Gastroesophageal sphincter (tissue), 4 donors: ENCODE measurements at regions not wholly inside any gene's neighbourhood (a gene's known extent, or its start where the extent isn't known, plus 50 kb on each side); places are given as distances from the start of the nearest gene placed in this dataset.
A peak's percentile ranks its signal among the peaks of the same experiment; 100 is the strongest.

Experiments
- ATAC-seq: fragments of 150-250 bp; one replicate; pipeline ENCODE4 v1.9.1; 2016; ENCODE audit warnings: mild to moderate bottlenecking, moderate library complexity
- H3K27ac ChIP-seq, 4 donors: fragments of 200-600 bp; sonication (generic) in 3 of 4; 1 replicate in 3 of 4; 2 replicates in 1 of 4; pipeline ENCODE4 v1.5.1; 2016 to 2019
- H3K27me3 ChIP-seq: fragments of 200-600 bp; sonication (generic); one replicate; pipeline ENCODE4 v1.5.1; 2019
- H3K36me3 ChIP-seq, 2 donors: fragments of 200-600 bp; sonication (generic); one replicate each; pipeline ENCODE4 v1.5.1; 2019; ENCODE audit warnings: control low read depth in 1 of 2
- H3K4me1 ChIP-seq, 3 donors: fragments of 200-600 bp; sonication (generic); 1 replicate in 2 of 3; 2 replicates in 1 of 3; pipeline ENCODE4 v1.5.1; 2016 to 2019; ENCODE audit warnings: control low read depth in 2 of 3
- H3K4me3 ChIP-seq, 2 donors: fragments of 200-600 bp; sonication (generic); one replicate each; pipeline ENCODE4 v1.5.1; 2019; ENCODE audit warnings: mild to moderate bottlenecking in 1 of 2, moderate library complexity in 1 of 2
- H3K9me3 ChIP-seq, 3 donors: fragments of 200-600 bp; sonication (generic); one replicate each; pipeline ENCODE4 v1.5.1; 2017 to 2019; ENCODE audit warnings: control low read depth in 2 of 3
- EP300 ChIP-seq: sonication (generic); formaldehyde crosslinking; IDR thresholded peaks from one replicate; pipeline ENCODE4 v1.6.1; 2017; ENCODE audit warnings: antibody characterized with exemption, mild to moderate bottlenecking
- POLR2A ChIP-seq, 2 donors: fragments of 450-650 bp; IDR thresholded peaks; one replicate each; pipeline ENCODE4 v1.6.1; 2017; ENCODE audit warnings: antibody characterized with exemption in 2 of 2, mild to moderate bottlenecking in 2 of 2, moderate library complexity in 1 of 2
- POLR2AphosphoS5 ChIP-seq: sonication (generic); formaldehyde crosslinking; IDR thresholded peaks from one replicate; pipeline ENCODE4 v1.6.1; 2017; ENCODE audit warnings: antibody characterized with exemption
- WGBS, 2 donors: methylation state at CpG; one replicate each; pipeline ENCODE4 v1.1.5; 2018; ENCODE audit warnings: low coverage in 1 of 2; 5-methylcytosine and 5-hydroxymethylcytosine counted together
- TF ChIP-seq, protein P1 (sequence below), 4 experiments: fragments of 200-600 bp in 2 of 4; fragments of 450-650 bp in 2 of 4; sonication (generic) in 1 of 4; IDR thresholded peaks; one replicate each; pipeline ENCODE4 v1.5.1; 2017 to 2019; ENCODE audit warnings: antibody characterized with exemption in 4 of 4, mild to moderate bottlenecking in 2 of 4, moderate library complexity in 2 of 4

DNA sequence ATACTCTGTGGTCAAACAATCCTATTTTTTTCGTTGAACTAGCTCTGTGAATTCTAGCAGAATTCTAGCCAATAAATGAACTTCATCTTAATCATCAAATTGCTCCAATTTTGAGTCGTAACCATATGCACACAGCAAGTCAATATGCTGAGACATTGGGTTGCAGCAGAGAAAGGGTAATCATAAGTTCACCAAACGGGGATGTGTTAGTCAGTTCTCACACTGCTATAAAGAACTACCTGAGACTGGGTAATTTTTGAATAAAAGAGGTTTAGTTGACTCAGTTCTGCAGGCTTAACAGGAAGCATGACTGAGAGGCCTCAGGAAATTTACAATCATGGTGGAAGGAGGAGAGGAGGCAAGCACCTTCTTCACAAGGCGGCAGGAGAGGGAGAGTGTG lies 67.7 kb upstream of the ABCC4 start:
- 69 to 71% methylated on average over 4 of the region's 4 CpGs for WGBS, 2 donors
- Histone ChIP-seq H3K9me3 (peaks cover 0 to 2% (median 0%) of the 10 kb centered on the region in 3 donors), H3K36me3 (no peaks in the 10 kb centered on the region), H3K27ac (no peak overlapping the region), H3K4me3 (no peak overlapping the region), H3K27me3 (no peaks in the 10 kb centered on the region), H3K4me1 (no peaks in the 10 kb centered on the region)
- ATAC-seq: no peak
- TF ChIP-seq, protein P1, sequence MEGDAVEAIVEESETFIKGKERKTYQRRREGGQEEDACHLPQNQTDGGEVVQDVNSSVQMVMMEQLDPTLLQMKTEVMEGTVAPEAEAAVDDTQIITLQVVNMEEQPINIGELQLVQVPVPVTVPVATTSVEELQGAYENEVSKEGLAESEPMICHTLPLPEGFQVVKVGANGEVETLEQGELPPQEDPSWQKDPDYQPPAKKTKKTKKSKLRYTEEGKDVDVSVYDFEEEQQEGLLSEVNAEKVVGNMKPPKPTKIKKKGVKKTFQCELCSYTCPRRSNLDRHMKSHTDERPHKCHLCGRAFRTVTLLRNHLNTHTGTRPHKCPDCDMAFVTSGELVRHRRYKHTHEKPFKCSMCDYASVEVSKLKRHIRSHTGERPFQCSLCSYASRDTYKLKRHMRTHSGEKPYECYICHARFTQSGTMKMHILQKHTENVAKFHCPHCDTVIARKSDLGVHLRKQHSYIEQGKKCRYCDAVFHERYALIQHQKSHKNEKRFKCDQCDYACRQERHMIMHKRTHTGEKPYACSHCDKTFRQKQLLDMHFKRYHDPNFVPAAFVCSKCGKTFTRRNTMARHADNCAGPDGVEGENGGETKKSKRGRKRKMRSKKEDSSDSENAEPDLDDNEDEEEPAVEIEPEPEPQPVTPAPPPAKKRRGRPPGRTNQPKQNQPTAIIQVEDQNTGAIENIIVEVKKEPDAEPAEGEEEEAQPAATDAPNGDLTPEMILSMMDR (IDR thresholded peaks at IDR 0.05): no peak

DNA sequence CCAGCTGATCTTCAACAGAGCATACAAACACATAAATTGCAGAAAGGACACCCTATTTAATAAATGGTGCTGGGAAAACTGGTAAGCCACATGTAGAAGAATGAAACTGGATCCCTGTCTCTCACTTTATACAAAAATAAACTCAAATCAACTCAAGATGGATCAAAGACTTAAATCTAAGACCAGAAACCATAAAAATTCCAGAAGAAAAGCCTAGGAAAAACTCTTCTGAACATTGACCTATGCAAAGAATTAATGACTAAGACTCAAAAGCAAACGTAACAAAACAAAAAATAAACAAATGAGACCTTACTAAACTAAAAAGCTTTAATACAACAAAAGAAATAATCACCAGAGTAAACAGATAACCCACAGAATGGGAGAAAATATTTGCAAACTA lies 74.5 kb upstream of the ABCC4 start:
- 0% methylated on average over 1 of the region's 1 CpG; no CpG with 5 or more reads in 1 of the 2 donors for WGBS, 2 donors
- TF ChIP-seq, protein P1 (IDR thresholded peaks at IDR 0.05): no peak
- TF ChIP-seq POLR2AphosphoS5: no peak
- TF ChIP-seq POLR2A (IDR thresholded peaks at IDR 0.05): no peak
- TF ChIP-seq EP300: no peak

DNA sequence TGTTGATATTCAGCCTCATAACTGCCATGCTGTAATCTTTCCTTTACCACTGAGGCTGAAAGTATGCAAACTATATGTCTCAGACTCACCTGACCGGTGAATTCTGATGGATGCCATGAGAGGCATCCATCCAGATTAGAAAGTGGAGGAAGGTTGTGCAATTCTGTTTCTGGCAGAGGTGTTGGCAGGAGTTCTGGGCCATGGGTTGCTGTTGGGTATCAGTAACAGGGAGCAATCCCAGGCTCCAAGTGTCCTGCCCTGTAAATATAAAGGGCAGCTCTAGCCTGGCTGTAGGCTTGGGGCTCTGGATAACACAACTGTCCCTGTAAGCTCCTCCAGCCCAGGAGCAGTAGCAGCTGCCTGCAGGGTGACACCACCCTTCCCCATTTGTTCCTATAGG lies 77.4 kb upstream of the ABCC4 start:
- no peak for ATAC-seq
- Histone ChIP-seq H3K36me3 (no peaks in the 10 kb centered on the region), H3K4me3 (no peak overlapping the region), H3K9me3 (peaks cover 0 to 4% (median 0%) of the 10 kb centered on the region in 3 donors), H3K27ac (no peak overlapping the region), H3K27me3 (no peaks in the 10 kb centered on the region), H3K4me1 (peaks cover 0 to 14% (median 2%) of the 10 kb centered on the region in 3 donors)
- TF ChIP-seq, protein P1 (IDR thresholded peaks at IDR 0.05): no peak
- TF ChIP-seq POLR2AphosphoS5: no peak
- no peak for TF ChIP-seq EP300
- no peak for TF ChIP-seq POLR2A (IDR thresholded peaks at IDR 0.05)
- WGBS, 2 donors: 89 to 100% methylated on average over 1 of the region's 1 CpG

More for the DNA sequence above, 74.5 kb upstream of the ABCC4 start:
- no peaks in the 10 kb centered on the region for H3K36me3 ChIP-seq
- H3K4me3 ChIP-seq: no peak overlapping the region
- H3K27me3 ChIP-seq: no peaks in the 10 kb centered on the region
- ATAC-seq: no peak
- H3K4me1 ChIP-seq: peaks cover 0 to 6% (median under 1%) of the 10 kb centered on the region in 3 donors
- no peak overlapping the region for H3K27ac ChIP-seq
- H3K9me3 ChIP-seq: peaks cover 0 to 4% (median 0%) of the 10 kb centered on the region in 3 donors

DNA sequence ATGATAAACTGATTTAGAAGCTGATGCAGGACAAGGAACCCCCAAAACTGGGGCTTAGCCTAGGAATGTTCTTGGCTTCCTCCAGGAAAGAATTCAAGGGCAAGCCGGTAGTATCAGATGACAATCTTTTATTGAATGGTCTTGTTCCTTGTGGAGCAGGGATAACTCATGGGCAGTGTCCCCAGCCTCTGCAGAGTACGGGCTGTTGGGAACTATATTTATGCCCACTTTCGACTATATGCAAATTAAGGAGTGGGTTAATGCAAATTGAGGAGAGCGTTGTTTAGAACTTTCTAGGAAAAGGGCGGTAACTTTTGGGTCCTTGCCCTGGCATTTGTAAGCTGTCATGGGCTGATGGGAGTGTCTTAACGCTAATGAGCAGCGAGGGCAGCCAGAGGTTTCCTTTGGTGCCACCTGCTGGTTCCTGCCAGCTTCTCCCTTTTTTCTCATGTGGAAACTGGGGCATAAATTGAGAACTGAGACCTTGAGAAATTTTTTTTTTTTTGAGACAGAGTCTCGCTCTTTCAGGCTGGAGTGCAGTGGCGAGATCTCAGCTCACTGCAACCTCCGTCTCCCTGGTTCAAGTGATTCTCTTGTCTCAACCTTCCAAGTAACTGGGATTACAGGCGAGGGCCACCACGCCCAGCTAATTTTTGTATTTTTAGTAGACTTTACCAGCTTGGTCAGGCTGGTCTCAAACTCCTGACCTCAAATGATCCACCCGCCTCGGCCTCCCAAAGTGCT lies 79.4 kb upstream of the ABCC4 start:
- peak; percentile 63 for ATAC-seq
- peaks cover 0 to 14% (median 2%) of the 10 kb centered on the region in 3 donors for H3K4me1 ChIP-seq
- no peaks in the 10 kb centered on the region for H3K9me3 ChIP-seq
- no peaks in the 10 kb centered on the region for H3K27me3 ChIP-seq
- no peak overlapping the region for H3K4me3 ChIP-seq
- WGBS, 2 donors: 12 to 17% methylated on average over 10 to 14 of the region's 14 CpGs
- H3K36me3 ChIP-seq: no peaks in the 10 kb centered on the region
- H3K27ac ChIP-seq: peak overlapping the region in 1 of 4 donors; percentile 3
- TF ChIP-seq POLR2AphosphoS5 (peak; percentile 36), EP300 (no peak)
- TF ChIP-seq, protein P1 (IDR thresholded peaks at IDR 0.05): peak; percentile 33 to 77 (median 64)

DNA sequence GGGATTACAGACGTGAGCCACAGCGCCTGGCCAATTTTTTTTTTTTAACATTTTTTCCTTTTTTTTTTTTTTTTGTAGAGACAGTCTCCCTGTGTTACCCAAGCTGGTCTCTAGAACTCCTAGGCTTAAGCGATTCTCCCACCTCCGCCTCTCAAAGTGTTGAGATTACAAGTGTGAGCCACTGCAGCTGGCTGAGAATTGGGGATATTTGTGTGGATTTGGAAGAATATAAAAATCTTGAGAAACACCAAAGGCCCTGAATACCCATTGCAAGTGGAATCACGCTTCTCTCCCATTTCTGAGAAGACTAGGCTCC lies 79.9 kb upstream of the ABCC4 start:
- TF ChIP-seq POLR2A (IDR thresholded peaks at IDR 0.05) (no peak), EP300 (no peak), POLR2AphosphoS5 (no peak)
- TF ChIP-seq, protein P1 (IDR thresholded peaks at IDR 0.05): no peak
- peak; percentile 70 for ATAC-seq

More for the DNA sequence above, 79.9 kb upstream of the ABCC4 start:
- Histone ChIP-seq H3K4me3 (no peak overlapping the region), H3K9me3 (no peaks in the 10 kb centered on the region), H3K27me3 (no peaks in the 10 kb centered on the region), H3K36me3 (no peaks in the 10 kb centered on the region), H3K27ac (peak overlapping the region in 1 of 4 donors; percentile 3), H3K4me1 (peaks cover 0 to 14% (median 2%) of the 10 kb centered on the region in 3 donors)
- 17 to 43% methylated on average over 1 to 5 of the region's 5 CpGs for WGBS, 2 donors
